GM21786 (cell line): ENCODE measurements at regions not wholly inside any gene's neighbourhood (a gene's known extent, or its start where the extent isn't known, plus 50 kb on each side); places are given as distances from the start of the nearest gene placed in this dataset.

Source experiments
- ATAC-seq: cut with Tn5 transposase; IDR thresholded peaks from one replicate; pipeline ENCODE4 v1.9.1; 2021; ENCODE audit not compliant: unreplicated experiment

DNA sequence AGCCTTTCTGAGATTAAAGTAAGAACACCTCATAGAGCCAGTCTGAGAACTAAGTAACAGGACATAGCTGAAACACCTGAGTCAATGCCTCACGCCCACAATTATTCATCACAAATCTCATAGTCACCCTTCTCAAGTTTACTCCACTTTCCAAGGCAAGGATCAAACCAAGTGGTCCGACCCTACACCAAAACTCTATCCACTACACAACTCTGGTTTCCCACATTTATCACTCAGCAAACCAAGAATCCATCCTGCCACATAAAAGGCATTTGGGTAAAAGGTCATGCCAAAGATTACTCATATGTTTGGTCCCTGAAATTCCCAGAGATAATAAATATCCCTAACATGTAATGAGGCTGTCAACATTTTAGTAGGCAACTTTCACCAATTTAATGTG is 144.1 kb downstream of the RPAP3 start:
- no peak for ATAC-seq

- no peak for ATAC-seq
These were observed 145.4 kb downstream of the RPAP3 start for GRCh38 chr12:47560415-47560814.

DNA sequence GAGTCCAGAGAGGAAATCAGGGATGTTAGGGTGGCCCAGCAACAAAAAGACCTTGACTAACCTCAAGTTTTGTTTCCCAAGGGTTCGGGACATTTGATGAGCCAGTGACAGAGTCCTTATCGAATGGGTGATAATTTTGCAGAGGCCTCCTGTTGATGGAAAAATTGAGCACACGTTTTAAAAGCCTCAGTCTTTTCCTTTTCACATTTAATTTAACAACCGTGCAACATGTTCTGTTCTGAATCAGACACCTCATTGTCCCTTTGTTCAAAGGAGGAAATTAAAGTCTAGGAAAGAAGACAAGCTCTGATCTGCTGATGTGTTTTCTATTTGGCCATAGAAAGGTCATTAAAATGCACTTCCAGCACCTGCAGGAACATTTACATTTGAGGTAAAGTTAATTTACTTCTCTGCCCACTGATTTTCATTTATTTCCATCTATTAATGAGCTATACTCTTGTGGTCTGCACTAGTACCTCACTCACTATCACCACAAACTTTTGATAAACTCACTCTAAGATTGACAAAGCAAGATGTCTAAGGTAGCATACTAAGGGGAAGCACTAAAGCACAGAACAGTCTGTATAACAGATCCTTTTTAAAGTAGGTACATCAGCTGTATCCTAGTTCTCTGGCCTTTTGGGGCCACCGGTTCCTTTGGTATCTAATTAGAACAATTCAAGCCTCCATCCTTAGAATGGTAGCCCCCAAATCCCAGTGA is 147.0 kb downstream of the RPAP3 start:
- ATAC-seq: no peak

DNA sequence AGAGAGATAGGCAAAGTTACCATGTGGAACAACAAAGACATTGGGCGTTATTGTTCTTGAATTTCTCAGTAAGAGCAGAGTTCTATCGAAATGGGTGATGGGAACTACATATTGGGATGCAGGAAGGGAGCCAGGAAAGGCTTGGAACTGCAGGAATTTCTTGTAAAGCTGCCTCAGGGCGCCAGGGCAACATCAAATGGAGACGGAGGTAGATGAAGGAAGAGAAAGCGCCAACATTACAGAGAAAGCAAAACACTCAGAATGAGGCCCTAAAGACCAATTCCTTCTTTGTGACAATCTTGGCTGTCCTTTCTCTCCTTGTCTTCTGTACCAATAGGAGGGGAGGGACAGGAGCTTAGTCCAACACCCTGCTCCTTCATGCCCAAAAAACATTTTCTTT is 148.4 kb downstream of the RPAP3 start:
- no peak for ATAC-seq

- no peak for ATAC-seq
These were observed 149.4 kb downstream of the RPAP3 start for GRCh38 chr12:47556261-47557030.

DNA sequence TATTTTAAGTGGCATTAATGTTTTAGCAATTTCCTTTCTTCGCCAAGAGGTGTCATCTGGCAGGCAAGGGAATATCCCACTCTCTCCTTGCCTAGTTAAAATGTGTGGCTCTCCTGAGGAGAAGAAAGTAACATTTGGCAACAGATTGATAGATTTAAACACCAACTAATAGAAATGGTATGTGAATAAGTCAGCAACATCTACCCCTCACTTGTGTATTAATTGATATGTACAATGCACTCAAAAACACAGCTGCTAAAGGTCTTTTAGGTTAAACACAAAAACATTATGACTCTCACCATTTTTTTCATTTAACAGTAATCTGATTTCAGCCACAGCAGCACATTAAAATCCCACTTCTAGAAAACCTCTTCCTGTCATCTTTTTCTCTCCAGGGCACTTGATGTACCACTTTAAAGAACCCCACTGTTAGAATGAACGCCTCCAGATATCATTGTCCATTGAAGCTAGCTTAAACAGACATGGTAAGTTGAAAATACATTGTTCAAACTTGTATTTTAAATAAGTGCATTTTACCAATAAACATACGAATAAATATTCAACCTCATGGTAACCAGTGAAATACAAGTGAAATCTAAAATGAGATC is 151.7 kb downstream of the RPAP3 start:
- no peak for ATAC-seq

DNA sequence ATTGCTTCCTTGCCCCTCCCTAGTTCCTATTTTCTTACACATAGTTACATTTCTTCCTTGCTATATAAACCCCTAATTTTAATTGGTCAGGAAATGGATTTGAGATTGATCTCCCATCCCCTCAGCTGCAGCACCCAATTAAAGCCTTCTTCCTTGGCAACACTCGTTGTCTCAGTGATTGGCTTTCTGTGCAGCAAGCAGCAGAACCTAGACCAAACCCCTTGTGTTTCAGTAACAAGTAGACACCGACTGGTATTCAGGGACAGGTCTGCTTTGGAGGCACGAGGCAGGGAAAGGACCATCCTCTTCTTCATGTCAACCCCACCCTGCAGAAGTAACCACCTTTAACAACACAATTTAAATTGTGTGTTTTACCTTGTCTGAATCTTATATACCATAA is 152.6 kb downstream of the RPAP3 start:
- no peak for ATAC-seq

DNA sequence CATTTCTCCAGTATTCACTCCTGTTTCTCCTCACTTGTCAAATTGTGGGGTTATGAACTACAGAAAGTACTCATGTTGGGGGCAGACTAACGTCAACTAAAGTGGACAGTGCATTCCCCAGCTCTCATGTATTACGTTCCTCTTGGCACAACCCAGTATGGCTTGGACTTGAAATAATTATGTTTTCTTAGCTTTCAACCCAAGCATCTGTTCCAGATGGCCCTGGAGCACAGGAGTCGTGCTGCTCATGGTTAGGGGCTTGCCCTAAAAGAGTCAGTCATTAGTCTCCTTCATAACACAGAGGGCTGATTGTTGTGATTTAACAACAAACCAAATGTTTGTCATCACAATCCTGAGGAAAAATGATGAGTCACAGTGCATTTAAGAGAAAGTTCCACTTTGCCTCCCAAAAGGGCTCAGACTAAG is 154.4 kb downstream of the RPAP3 start:
- ATAC-seq: no peak

DNA sequence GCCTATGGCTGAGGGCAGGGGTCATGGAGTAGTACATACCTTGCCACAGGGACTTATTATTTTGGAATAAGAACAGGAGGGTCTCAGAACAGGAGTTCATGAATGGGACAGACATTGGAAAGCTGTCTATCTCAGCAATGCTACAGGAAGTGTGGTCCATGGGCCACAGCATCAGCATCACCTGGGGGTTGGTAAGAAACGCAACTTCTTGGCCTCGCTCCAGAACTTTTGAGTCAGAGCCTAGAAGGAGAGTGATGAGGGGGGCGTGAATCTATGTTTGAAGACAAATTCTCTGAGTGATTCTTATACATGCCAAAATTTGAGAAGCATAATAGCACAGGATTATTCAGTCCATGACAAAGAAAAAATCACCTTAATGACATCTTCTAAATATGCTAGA is 156.6 kb downstream of the RPAP3 start:
- ATAC-seq: no peak

DNA sequence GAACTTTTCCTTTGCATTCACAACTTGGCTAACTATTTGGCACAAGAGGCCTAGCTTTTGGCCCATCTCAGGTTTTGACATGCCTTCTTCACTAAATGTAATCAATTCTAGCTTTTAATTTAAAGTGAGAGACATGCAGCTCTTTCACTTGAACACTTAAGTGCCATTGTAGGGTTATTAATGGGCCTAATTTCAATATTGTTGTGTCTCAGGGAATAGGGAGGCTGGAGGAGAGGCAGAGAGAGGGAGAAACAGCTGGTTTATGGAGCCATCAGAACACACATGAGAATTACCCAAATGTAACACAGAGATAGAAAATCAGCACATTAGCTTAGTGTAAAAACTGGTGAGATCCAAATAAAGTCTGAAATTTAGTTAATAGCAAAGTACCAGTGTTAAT is 157.4 kb downstream of the RPAP3 start:
- ATAC-seq: no peak

DNA sequence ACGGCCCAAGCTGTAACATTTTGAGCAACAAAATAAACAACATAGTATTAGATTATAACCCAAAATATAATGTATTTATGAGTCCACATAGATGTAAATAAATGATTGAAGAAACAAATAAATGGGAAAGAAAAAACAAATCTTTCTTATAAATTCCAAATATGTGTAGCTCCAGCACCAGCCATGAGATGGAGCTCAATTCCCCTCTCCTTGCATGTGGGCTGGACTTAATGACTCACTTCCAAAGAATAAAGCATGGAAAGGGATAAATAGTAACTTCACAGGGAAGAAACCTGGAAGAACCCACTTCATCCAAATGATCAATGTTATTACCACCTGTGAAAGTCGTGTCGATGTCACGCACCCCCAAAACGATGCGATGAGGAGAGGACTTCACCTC is 158.8 kb downstream of the RPAP3 start:
- no peak for ATAC-seq

DNA sequence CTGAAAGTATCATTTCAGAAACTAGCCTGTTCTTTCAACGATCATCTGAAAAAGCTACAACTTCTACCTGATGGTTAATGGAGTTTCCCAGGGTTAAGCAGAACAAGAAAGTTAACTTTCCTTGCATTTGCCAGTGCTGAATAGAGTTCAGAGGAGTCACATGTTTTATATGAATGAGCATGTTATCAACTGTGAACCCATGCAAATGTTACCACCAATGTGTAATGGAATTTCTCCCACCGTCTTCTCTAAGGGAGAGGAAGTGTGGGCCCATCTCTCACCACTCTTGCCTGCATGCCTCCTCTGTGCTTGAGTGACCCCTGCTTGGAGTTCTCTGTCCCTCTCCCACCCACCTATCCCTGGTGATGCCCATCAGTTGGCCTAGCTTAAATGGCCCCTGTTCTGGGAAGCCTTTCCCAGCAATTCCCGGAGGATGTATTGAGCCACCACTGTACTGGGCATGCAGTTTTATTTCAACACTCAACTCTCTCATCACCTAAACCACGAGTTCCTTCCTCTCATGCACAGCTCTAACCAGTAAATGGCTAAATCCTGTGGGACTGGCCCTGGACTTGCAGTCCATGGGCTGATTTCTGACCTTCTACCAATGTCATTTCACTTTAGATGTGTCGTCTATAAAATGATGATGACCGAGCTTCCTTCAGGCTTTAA is 159.8 kb downstream of the RPAP3 start:
- ATAC-seq: no peak

GRCh38 chr12:47534695-47535094 is 171.1 kb downstream of the RPAP3 start:
- ATAC-seq: no peak

GRCh38 chr12:47530050-47530449 is 175.8 kb downstream of the RPAP3 start:
- ATAC-seq: no peak

DNA sequence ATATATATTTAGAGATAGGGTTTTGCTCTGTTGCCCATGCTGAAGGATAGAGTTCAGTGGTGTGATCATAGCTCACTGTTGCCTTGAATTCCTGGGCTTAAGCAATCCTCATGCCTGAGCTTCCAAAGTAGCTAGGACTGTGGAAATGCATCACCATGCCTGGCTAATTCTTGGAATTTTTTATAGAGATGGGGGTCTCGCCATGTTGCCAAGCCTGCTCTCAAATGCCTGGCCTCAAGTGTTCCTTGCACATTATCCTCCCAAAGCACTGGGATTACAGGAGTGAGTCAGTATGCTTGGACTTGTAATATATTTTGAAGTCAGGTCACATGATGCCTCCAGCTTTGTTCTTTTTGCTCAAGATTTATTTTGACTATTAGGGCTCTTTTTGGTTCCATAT is 178.0 kb downstream of the RPAP3 start:
- no peak for ATAC-seq

DNA sequence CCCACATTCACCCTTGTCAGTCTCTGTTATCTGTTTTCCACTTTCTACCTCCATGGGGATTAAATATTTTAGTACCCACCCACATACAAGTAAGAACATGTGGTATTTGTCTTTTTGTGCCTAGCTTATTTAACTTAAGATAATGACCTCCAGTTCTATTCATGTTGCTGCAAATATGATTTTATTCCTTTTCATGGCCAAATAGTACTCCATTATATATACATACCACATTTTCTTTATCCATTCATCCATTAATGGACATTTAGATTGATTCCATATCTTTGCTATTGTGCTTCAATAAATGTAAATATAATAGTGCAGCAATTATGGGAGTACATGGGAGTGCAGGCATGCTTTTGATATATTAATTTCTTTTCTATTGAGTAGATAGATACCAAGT is 185.8 kb downstream of the RPAP3 start:
- no peak for ATAC-seq

GRCh38 chr12:47517122-47517521 is 188.7 kb downstream of the RPAP3 start:
- no peak for ATAC-seq

GRCh38 chr12:47509398-47509851 is 196.4 kb downstream of the RPAP3 start:
- no peak for ATAC-seq

GRCh38 chr12:47507221-47507620 is 198.6 kb downstream of the RPAP3 start:
- no peak for ATAC-seq

DNA sequence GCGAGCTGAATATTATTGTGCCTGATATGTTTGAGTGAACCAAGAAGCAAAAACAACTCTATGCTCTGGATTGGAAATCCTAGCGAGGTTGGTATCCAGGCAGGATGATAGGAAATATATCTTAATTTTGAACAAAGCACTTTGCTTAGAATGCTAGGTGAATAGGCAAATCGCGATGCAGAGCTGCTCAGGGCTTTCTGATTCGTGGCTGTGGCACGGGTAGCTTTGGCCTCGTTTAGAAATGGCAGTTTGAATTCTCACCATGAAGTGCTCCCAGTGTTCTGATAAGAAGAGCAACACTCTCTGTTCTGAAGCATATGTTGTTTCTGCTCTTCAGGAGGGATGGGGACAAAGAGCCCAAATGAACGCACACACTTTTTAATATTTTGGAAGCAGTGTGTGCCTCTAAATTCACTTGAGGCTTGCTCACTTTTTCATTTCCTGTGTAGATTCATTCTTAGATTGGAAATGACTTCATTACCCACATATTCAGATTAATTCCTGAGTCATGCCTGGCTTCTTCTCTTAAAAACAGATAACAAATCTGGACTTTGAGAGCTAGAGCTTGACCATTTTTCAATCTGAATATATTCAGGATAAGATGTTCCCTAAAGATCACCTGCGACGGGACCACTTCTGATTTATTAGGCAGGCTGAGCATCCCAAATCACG is 200.9 kb downstream of the RPAP3 start:
- ATAC-seq: no peak

DNA sequence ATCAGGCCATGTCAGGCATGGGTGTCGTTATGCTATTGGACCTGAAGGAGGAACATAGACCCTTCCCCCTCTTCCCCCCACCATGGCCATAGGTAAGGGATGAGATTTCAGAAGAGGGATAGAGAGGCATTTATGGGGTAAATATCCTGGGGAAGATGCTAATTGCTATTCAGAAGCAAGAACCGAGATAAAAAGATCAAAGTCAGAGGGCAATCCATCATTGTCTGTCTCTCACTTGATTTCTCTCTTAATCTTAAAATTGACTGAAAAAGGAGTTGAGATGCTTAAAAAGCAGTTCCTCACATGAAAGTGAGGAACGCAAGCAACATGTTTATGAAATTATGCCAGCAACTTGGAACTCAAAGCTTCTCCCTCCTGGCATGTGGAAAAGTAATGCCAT is 212.0 kb downstream of the RPAP3 start:
- ATAC-seq: no peak
